HFF-Myc (cell line): ENCODE measurements at regions not wholly inside any gene's neighbourhood (a gene's known extent, or its start where the extent isn't known, plus 50 kb on each side); places are given as distances from the start of the nearest gene placed in this dataset.

Experiments used
- DNase-seq: peaks from one replicate; pipeline ENCODE4 v3.0.0-alpha.2; 2011; ENCODE audit warnings: low read depth; ENCODE audit errors: extremely low read depth
- H3K4me3 ChIP-seq: replicated peaks from 2 replicates; pipeline ENCODE4 v1.5.1; 2011; ENCODE audit warnings: low read depth, mild to moderate bottlenecking, control low read depth, low read length
- TF ChIP-seq, protein P1 (sequence below): IDR thresholded peaks from 2 replicates; pipeline ENCODE4 v1.5.1; 2012; ENCODE audit warnings: mild to moderate bottlenecking, low read depth, low read length, control low read depth; ENCODE audit errors: missing control alignments

DNA sequence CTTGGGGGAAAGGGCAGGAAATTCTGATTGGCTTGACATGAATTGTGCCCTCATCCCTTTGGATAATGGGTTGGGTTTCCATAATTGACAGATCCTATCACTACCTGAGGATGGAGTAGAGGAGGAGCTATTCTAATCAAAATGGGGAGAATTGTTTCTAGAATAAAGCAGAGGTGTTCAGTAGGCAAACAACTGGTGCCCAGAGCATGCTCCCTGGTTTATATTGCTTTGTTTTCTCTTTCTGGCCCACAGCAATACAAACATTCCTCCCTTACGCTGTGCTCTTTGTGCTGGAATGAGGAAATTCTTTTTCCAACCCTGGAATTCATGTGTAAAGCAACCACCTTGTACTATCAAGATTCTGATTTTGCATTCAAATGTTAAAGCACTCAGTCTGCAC lies 147.4 kb downstream of the RASSF9 start:
- H3K4me3 ChIP-seq, result no peak overlapping the region
- TF ChIP-seq, protein P1, sequence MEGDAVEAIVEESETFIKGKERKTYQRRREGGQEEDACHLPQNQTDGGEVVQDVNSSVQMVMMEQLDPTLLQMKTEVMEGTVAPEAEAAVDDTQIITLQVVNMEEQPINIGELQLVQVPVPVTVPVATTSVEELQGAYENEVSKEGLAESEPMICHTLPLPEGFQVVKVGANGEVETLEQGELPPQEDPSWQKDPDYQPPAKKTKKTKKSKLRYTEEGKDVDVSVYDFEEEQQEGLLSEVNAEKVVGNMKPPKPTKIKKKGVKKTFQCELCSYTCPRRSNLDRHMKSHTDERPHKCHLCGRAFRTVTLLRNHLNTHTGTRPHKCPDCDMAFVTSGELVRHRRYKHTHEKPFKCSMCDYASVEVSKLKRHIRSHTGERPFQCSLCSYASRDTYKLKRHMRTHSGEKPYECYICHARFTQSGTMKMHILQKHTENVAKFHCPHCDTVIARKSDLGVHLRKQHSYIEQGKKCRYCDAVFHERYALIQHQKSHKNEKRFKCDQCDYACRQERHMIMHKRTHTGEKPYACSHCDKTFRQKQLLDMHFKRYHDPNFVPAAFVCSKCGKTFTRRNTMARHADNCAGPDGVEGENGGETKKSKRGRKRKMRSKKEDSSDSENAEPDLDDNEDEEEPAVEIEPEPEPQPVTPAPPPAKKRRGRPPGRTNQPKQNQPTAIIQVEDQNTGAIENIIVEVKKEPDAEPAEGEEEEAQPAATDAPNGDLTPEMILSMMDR, result no peak
- DNase-seq, result no peak

DNA sequence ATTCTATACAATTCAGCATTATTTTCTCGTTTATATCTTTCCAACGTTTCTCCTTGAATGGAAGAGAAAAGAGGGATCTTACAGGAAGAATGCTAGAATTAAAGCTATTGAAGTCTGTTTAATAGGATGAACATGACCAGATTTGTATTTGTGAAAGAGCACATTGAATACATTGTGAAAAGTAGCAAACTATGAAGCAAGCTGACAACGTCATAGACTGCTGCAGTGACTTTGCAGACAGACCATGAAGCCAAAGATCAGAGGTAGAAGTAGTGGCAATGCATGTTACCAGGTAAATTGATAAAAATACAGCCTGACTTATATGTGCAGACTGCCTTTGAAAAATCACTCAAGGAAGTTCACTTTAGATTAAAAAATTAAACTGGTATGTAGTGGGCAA lies 146.1 kb downstream of the RASSF9 start:
- DNase-seq, result no peak
- TF ChIP-seq, protein P1, result no peak
- no peak overlapping the region for H3K4me3 ChIP-seq

DNA sequence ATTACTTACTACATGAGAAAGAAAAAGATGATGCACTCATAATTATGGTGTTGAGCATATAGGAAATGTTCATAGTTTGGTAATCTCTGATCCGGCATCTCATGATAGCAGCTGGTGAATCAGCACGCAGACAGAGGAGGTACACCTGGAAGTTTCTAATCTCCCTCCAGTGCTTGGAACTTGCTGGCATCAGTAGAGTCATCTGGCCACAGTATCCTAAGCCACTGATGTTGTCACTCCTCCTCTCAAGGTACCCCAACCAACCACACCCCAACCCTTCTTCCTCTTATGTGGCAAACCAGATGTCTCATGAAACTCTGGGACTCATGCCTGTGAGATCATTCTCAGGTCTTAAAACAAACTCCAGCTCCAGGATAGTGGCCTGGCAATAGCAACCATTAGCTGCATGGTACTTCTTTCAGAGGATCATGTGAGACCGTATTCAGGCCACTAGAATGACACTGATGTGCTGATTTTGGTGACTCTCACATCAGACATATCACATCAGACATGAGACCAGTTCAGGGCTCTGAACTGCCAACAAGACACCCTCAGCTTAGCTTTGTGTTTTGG lies 143.0 kb downstream of the RASSF9 start:
- DNase-seq, result no peak
- H3K4me3 ChIP-seq, result no peak overlapping the region
- TF ChIP-seq, protein P1, result no peak

DNA sequence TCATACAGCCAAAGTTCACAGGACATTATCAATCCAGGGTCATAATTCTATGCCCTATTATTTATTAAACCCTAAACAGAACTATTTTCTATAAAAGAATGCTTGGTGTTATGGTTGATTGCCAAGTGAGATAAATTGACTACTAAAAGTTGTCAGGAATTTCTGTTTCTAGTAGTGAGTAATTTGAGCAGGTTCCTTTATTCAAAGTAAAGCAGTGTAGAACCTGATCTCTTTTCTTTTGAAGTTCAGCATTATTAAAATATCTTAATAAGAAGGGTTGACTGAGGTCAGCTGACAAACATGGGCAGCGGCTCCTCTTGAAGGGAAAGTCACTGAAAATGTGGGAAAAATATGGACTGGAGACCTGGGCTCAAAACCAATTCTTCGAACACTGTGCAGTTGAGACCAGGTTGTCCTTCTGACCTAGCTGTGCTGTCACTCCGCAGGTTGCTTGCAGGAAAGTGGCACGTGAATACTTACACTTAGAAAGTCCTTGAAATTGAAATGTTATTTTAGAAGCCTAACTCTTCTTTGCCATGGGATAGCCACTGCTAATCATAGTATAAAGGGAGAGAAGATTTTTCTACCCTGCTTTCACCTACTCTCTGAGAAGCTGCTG lies 141.0 kb downstream of the RASSF9 start:
- H3K4me3 ChIP-seq, result no peak overlapping the region
- no peak for DNase-seq
- TF ChIP-seq, protein P1, result no peak

DNA sequence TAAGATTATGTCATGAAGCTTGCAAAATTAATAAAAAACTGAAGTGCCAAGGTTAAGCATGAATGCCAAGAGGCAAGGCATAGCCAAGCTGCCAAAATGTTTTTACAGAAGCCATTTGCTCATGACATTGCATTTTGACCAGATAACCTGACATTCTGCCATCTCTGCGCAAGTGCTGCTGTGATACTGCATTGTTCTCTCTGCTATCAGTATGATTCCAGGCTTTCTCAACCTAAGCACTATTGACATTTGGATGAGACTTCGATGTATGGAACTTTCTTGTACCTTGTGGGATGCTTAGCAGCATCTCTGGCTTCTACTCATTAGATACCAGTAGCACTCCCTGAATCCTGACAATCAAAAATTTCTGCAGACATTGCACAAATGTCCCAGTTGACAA lies 139.2 kb downstream of the RASSF9 start:
- DNase-seq, result no peak
- H3K4me3 ChIP-seq, result no peak overlapping the region
- TF ChIP-seq, protein P1, result no peak

DNA sequence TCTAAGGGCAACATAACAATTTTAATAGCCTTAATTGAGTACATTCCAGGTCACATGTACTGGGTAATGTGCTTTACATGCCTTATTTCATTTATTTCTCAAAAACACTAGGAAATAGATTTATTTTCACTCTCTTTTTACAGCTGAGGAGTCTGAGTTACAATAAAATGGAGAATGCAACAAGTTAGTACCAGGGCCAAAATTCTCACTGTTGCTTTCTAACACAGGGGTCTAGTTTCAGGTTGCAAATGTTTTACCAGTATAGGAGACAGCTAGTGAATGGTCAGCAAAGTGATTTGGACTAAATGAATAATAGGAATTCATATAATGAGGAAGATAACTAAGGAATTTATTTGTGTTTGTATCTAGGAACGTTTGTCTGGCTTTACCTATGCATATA lies 137.3 kb downstream of the RASSF9 start:
- TF ChIP-seq, protein P1, result no peak
- no peak for DNase-seq
- H3K4me3 ChIP-seq, result no peak overlapping the region

DNA sequence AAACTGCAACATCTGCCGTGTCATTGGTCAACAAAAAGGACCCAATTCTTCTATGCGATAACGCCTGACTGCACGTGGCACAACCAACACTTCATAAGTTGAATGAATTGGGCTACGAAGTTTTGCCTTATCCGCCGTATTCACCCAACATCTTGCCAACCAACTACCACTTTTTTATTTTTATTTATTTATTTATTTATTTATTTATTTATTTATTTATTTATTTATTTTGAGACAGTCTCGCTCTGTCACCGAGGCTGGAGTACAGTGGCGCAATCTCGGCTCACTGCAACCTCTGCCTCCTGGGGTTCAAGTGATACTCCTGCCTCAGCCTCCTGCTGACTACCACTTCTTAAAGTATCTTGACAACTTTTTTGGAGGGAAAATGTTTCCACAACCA lies 127.4 kb downstream of the RASSF9 start:
- H3K4me3 ChIP-seq, result no peak overlapping the region
- TF ChIP-seq, protein P1, result no peak
- no peak for DNase-seq
